Fibroblast of the aortic adventitia (primary cell): ENCODE measurements at regions not wholly inside any gene's neighbourhood (a gene's known extent, or its start where the extent isn't known, plus 50 kb on each side); places are given as distances from the start of the nearest gene placed in this dataset. TPM values are rescaled to one million over a fixed set of nuclear protein-coding genes. Genes with fewer than 3 reads are reported as not detected.

Experiments used
- DNase-seq: peaks from one replicate; pipeline ENCODE4 v3.0.0-alpha.2; 2010; ENCODE audit warnings: low read depth
- H3K4me3 ChIP-seq: 2 replicates; pipeline ENCODE4 v1.5.1; 2011; ENCODE audit warnings: low read depth, mild to moderate bottlenecking, control low read depth, low read length, moderate library complexity
- CTCF ChIP-seq: IDR thresholded peaks from 2 replicates; pipeline ENCODE4 v1.5.1; 2011; ENCODE audit warnings: mild to moderate bottlenecking, low read length, control low read depth, inconsistent platforms; ENCODE audit not compliant: insufficient read depth
- small RNA-seq: library from RNA; depleted of rRNA; stranded (forward); fragments of <200 nt; gene quantifications from one replicate; pipeline ENCODE3, GENCODE V24; 2012

GRCh38 chr13:73138276-73138637, 79.5 kb downstream of the KLF5 start:
- no peak overlapping the region for H3K4me3 ChIP-seq
- no peak for TF ChIP-seq CTCF
- peak; percentile 40 for DNase-seq

GRCh38 chr13:73136776-73137175, 78.0 kb downstream of the KLF5 start:
- no peak for TF ChIP-seq CTCF
- no peak for DNase-seq

DNA sequence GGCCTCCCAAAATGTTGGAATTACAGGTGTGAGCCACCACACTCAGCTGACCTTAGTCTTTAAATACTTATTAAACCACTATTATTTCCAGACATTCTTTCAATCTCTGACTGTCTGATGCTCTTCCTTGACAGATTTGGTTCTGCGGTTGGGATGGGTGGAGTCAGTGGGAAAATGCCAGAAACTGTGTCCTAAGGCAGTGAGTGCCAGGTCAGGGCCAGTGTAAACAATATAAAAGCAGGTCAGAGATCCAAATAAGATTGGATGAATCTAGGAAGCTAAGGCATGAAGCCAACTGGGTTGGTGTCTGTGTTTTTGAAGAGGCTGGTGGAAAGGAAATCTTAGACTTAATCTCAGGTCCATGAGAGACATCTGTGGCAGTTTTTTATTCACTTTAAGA, 74.7 kb downstream of the KLF5 start:
- no peak for TF ChIP-seq CTCF
- no peak overlapping the region for H3K4me3 ChIP-seq
- DNase-seq = no peak

More at GRCh38 chr13:73136776-73137175, 78.0 kb downstream of the KLF5 start:
- no peak overlapping the region for H3K4me3 ChIP-seq

DNA sequence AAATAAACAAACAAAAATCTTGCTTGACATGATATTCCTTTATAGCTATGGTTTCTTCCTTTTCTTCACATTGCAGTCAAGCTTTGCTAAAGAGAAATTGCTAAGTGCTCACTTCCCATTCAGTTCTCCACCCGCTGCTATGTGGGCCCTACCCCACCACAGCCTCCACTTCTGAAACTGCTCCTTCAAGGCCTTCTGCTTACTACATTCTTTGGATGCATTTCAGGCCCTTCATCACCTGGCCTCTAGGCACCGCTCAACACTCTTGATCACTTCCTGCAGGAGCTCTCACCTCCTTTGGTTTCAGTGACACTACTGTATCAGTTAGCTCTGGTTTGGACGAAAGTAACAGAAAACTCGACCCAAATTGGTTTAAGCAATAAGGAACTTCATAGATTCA, 72.4 kb downstream of the KLF5 start:
- no peak for DNase-seq
- no peak overlapping the region for H3K4me3 ChIP-seq
- no peak for TF ChIP-seq CTCF

- no peak for TF ChIP-seq CTCF
- no peak for DNase-seq
- no peak overlapping the region for H3K4me3 ChIP-seq
These were observed 70.2 kb downstream of the KLF5 start for GRCh38 chr13:73129023-73129422.

Small RNA genes in the stretch of these regions (small RNA-seq; reads per million reads assigned to genes)
- not detected for gene AL162376.1
- gene RNU4-10P = not detected
- not detected for gene RNY1P8
